AG08395 (cell line): ENCODE measurements at regions not wholly inside any gene's neighbourhood (a gene's known extent, or its start where the extent isn't known, plus 50 kb on each side); places are given as distances from the start of the nearest gene placed in this dataset.

ENCODE experiments used
- DNase-seq: peaks from one replicate; pipeline ENCODE4 v3.0.0; 2012; ENCODE audit warnings: mixed read lengths, low spot score

DNA sequence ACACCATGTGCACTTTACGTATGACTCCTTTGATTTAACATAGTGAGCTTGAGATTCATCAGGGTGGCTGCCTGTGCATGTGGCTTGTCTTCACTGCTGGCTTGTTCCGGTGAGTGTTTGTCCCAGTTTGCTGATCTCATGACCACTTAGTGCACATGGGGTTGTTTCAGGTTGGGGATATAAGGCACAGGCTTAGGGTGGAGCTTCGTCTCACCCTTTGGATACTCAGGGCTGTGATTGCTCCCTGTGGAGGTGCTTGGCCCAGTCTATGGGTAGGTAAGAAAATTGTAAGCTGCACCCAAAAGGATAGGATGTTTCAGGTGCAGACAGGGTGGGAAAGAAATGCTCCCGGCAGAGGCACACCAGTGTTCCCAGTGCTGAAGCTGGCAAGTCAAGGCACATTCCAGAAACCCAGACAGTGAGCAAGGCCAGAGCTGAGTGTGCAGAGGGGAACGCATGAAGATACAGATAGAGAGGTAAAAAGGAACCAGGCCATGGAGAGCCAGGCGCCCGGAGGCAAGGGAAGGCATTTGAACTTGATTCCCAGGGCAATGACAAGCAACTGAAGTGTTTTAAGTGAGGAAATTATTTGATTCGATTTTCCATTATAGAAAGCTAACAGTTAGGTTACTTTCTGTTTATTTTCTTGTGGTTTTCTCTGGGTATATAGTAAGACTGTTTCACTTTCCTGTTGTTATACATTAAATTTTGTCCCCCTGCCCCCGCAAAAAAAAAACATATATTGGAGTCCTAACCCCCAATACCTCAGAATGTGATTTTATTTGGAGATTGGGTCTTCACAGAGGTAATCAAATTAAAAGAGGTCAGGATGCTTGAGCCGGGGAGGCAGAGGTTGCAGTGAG, 289.8 kb upstream of the KLF6 start:
- DNase-seq = no peak

DNA sequence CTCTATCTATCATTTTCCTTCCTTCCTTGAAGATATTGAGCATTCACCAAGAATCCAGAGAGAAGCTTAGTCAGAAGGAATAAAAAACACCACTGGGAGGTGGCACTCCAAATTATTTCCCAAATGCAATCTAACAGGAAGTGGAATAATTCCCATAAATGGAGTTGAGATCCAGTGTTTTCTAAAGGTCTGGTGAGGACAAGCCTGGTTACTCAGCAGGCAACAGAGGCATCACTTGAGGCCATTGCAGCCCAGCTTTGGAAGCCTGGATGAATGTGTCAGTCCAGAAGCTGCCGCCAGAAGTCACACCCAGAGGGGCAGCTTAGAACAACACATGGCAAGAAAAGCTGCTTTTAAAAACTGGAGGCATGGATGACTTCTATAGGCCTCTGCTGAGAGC, 288.9 kb upstream of the KLF6 start:
- peak; percentile 79 for DNase-seq

DNA sequence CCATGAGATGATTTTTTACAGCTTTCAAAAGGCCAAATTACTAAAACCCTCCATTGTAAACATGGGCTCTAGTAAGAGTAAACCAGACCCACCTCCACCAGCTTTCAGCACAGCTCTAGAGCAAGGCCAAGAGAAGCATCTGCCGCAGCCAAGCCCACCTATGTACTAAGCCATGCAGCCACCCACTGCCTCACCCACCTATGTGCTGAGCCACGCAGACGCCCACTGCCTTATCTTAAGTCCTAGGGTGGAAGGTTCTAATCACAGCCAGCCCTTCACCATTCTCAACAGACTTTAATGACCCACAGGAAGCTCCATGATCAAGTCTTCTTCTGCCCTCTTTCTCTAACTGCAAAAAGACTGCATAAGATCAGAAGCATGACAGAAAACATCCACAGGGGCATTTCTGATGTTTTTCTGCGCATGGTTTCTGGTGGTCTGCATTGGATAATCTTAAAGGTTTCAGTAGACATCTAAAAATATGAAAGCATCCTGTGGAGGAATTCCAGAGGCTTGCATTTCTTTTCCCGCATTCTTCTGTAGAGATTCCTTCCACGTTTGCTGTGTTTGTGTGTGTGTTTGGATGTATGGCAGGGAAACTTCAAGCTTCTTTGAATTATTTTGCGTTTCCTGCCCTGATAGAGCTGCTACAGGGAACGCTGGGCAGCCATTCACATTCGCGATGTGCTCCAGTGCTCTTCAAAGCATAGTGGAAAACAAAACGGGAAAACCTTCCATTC, 286.1 kb upstream of the KLF6 start:
- DNase-seq = no peak

DNA sequence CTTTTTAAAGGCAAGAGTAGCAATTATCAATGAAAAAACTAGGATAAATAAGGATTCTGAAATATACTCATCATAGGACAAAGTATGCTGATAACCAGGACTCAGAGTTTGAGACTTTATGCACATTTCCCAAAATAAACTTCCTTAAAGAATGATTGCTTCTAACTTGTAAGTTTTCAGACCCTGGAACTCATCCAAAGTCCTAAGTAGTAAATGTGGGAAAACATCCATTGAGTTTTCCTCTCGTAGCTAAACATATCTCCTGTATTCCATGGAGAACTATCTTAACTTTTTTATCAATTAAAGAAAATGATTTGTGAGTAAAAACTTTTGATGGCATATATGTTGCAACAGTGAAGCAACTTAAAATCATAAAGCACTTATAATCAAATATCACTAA, 285.2 kb upstream of the KLF6 start:
- no peak for DNase-seq

DNA sequence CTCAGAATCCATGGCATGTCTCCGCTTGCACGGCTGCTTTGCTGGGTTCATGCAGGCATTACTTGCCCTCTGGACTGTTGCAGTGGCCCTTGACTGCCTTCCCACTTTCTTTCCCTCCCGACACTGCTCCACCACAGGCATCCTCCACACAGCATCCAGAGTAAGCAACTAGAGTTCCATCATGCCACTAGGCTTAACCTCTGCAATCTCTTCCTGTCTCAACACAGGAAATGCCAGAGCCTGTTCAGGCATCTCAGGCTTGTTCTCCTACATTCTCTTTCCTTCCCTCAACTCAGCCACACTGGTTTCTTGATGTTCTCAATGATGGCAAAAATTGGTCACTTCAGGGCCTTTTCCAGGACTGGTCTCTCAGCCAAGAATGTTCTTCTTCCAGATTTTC, 284.5 kb upstream of the KLF6 start:
- DNase-seq = peak; percentile 57

DNA sequence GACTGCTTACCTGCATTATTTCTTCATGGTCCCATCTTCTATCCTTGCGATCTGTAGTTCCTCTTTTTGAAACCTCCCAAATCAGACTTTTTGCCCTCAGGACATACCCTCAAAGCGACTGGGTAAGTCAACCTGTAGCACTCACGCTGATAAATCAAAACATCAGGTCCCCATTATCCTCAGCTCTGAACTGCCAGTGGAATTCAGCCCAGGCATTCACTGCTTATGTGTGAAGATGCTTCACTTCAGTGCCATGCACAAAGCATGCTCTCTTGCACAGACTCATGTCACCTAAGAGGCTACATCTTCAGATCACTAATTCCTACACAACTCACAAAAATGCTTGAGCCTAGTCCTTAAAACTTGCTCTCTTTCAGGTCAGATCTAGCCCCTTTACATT, 283.6 kb upstream of the KLF6 start:
- no peak for DNase-seq

DNA sequence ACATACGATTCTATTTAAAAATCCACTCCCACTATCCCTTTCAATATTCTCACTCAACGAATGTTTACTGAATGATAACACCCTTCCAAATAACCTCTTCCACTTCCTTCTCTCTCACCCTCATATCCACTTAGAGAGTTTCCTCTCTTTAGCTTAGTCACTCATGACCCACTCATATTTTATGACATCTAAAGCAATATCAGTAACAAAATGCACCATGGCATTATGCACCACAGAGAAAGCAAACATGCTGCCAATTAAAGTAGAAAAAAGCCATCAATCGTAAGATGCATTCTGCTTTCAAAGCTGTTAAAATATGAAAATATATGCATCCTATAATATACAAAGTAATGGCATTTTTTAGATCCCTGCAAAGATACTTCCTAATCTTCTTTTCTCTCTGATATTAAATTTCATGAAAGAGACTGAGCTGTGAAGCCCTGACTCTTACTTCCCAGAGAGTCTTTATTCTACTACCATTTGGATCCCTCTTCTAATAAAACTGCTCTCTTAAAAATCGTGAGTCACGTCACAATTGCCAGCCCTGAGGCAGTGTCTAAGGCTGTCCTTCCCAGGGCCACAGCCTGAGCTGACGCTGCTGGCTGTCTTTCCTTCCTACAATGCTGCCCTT, 283.0 kb upstream of the KLF6 start:
- no peak for DNase-seq

DNA sequence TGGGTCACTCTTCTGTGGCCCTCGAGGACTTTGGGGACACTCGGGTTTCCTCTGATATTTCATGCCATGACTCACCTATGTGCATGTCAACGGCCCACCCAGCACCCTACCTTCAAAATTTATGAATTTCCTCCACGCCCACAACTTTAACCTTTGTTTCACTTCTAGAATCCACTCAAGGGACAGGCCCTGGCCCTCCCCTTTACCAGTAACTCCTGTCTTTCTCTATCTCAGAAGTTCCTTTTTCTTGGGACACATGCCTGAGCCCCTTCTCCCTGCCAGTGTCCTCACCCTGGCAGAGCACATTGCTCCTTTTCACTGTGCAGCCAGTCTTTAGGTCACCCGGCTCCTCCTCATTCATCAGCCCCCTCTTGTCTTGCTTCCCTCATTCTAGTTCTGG, 282.5 kb upstream of the KLF6 start:
- DNase-seq = no peak

DNA sequence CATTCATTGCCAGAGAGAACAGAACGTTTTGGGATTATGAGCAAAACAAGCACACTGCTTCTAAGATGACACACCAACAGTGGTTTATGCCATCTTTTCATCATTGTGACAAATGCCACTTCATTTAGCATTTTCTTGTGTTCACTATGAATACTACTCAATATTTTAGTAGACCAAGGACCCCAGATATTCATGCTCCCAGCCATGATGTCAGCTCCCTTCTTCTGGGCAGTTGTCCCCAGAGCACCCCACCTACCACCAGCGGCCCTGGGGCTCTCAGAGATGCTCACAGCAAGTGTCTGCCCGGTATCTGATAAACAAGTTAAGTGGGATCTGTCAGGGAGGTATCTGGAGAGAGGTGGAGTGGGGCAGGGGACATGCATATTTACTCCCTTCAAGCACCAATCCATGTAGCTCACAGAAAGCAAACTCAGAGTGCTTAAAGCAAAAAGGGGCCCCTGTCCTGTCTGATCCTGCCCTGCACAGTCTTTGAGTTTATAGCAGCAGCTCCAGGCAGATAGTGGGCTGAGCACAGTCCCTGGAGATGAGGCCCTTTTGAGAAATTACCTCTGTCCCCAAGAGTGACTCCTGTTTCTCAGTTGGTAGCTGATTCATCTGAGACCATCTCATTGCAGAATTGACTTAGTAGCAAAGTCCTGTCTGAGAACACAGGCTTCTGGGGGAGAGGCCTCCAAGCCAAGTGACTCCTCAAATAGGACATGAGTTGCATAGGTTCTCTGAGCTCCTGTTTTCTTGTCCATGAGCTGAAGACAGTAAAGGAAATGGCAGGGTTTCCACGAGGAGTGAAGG, 281.8 kb upstream of the KLF6 start:
- no peak for DNase-seq

DNA sequence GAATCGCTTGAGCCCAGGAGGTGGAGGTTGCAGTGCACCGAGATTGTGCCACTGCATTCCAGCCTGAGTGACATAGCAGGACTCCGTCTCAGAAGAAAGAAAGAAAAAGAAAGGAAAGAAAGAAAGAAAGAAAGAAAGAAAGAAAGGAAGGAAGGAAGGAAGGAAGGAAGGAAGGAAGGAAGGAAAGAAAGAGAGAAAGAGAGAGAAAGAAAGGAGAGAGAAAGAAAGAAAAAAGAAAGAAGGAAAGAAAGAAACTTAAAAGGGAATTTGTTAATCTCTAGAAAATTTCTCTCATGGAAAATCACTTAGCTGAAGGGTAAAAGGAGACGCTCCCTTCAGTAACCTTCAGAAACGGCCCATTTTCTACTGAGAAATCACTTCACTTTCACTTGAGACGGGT, 279.5 kb upstream of the KLF6 start:
- no peak for DNase-seq

DNA sequence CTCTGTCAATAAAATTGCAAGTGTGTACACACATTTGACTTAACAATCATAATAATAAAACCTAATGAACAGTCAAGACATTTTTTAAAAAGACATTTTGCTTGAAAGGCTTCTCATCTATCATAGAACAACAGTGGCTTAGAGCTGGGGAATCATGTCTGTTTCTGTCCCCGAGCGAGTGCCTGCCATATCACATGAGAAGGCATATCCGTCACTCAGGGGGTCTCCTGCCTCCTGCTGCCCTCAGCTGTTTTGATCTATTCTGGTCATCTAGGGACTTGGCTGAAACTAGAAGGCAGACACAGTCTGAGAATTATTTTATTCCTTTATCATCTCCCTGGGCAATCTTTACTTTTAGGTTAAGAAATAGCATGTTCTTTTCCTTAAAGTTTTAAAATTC, 278.7 kb upstream of the KLF6 start:
- DNase-seq = no peak

DNA sequence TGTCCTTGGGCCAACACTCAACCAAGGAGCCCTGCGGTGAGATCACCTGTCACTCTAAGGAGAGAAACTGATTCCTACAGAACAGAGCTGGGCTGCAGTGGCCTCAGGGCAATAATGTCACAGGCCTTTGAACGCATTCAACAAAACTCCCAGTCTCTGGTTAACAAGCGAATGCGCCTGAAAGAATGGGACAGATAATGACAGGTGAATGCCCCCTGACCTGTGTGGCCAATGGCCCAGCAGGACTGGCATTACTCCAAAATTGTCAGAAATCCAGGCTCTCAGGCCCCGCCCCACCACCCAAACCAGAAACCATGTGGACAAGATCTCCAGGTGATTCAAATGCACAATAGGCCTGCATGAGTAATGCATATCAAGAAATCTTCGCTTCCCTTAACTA, 277.7 kb upstream of the KLF6 start:
- no peak for DNase-seq

DNA sequence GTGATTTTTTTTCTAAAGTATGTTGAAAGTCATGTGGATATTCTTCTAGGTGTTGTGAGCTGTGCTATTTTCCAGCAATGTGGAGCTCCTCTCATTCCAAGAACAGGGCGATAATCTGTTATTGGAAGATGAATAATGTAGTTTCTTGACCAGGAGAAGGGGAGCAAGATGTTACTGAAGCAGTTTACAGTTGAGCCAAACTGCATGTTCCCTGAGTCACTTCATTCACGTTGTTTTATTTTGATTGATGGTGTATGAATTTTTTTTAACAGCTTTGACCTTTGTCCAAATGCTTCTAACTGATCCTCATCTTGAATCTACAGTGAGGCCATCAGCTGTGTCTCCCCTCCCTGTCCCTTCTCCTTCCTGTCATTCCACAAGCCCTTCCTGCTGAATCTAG, 277.1 kb upstream of the KLF6 start:
- no peak for DNase-seq

DNA sequence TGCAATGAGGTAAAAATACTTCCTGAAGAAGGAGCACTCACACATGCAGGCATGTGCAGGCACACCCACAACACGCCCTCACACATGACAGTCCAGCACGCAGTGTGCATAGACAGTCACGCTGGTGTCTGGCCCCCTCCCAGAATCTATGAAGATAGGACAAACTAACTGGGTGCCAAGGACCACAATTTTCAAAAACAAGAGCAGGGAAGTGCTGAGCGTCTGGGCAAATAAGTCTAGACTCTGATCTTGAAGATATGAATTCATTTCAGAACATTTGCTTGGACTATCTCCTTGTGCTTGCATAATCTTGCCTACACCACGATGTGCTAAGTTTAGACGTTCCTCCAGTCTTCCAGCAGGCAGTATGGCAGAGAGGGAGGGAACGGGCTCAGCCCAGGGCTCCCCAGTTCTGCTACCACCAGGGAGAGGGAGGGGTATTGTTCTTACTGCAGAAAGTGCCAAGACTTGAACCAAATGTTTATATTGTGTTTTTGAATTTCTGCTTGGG, 276.5 kb upstream of the KLF6 start:
- DNase-seq = no peak

DNA sequence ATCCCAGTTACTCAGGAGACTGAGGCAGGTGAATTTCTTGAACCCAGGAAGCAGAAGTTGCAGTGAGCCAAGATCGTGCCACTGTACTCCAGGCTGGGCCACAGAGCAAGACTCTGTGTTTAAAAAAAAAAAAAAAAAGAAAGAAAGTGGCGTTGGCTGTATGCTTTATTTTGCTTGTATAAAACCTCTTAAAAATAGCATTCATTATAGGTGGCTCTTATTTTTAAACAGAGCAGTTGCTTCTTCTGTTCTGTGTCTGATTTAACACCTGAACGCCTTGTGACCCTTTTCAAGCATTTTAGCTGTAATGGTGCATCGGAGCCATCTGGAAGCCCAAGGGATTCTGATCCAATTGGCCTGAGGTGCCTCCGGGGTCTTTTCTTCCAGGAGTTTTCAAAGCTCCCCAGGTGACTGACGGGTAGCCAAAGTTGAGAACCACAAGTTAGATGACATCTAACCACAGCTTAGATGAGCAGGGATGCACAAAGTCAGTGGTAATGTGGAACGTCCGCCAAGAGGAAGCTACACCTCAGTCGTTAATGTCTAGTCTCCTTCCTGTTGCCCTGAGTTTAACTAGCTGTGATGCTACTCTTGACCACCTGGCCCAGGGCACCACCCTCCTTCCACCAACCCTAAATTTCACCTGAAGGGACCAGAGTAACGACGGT, 274.6 kb upstream of the KLF6 start:
- DNase-seq = no peak

DNA sequence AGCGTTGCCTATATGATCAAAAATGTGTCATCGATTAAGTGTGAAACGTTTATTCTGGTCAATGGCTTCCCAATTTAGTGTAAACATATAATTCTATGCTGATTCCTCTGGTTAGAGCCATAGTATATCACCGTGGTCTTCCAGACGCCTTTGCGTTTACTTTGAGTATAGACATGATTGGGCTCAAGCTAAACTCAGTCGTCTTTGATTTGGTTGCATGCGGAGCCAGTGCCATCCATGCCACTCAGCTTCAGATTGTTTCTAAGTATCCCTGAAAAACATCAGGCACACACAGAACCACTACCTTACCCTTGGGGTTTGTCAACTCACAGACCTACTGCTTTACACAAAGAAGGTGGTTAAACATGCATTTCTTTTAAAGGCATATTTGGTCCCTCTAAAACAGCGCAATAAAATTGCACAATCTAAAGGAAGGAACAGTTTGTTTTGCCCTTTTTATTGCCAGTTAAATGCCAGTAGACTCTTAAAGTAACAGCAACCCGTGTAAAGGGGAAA, 273.6 kb upstream of the KLF6 start:
- no peak for DNase-seq

DNA sequence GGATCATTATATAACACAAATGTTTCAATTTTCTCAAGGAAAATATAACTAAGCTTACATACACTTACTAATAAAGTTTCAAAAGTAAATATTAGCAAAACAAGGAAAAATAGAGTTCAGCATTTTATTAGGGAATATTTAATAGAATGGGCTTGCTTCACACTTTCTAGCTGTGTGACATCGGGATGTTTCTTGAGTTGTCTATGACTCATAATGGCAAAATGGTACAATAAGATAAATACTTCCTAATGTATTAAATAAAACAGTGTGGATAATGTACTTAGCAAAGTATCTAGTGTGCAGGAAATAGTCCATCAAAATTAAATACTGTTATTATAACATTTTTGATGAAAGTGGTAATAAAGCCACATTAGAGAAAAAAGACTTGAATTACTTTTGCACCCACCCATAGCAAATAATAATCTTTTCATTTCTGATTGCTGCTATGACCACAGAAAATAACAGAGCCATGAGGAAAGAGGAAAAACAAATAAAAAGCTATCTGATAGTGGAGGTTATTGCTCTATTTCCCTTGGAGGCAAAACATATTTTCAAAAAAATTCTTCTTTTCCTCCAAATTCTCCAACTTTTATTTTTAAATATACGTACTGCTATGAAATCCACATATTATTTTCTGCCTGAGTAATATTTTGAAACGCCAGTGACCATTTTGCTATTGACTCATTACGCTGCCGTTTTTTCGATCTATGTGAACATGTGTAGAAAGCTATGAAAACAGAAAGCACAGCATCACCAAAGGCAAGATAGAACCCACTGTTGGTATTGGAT, 272.9 kb upstream of the KLF6 start:
- DNase-seq = no peak

DNA sequence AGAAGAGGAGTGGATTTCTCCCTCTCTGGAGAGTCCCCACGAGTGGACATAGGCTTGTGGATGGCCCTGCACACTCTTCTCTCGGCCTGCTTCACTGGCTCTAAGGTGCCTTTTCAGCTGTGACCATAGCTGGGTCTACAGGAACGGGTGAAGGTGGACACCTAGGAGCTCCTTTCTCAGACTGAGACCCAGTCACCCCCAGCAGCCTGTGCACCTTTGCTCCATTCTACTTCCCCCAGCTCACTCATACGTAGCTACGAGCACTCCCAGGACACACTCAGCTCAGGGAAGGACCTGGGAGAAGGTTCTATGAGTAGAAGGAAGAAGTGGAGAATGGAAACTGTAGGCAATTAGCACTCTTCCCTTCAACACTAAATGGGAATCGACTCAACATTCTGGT, 272.0 kb upstream of the KLF6 start:
- no peak for DNase-seq

DNA sequence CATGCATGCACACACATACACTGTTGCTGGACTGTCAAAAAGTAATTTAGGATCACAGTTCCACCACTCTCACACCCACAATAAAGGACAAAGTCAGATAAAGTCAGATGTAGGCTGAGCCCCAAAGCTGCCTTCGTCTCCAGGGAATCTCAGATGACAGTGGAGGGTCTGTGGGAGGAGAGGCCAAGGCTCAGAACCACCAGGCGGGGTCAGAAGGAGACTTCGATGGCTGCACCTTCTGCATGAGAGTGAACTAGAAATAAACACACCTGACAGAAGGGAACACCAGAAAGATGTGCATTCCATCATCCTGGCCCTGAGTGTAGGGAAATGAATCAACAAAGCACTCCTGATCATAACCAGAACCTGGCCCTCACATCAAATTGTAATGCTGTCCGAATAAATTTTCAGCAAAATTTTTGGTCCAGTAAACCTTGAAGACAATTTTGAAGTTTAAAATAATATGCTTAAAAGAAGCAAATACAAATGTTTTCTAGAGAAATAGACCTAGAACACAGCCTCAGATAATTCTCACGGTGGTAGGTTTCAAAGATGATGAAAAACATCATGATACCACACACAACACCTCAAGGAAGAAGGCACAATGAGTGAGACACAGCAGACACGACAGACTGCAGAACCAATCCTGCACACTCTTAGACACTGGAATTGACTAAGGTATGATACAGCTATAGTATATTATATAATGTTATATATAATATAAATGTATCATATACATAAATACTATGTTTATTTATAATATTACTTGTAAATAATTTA, 269.8 kb upstream of the KLF6 start:
- no peak for DNase-seq

DNA sequence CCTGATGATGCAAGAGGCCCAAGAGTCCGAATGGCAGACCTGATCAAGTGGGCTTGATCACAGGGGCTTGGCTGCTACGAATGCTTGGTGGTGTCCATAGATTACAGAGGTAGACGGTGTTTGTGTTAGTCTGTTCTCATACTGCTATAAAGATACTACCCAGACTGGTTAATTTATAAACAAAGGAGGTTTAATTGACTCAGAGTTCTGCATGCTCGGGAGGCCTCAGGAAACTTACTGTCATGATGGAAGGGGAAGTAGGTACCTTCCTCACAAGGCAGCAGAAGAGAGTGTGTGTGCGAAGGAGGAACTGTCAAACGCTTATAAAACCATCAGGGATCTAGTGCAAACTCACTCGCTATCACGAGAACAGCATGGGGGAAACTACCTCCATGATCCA, 268.9 kb upstream of the KLF6 start:
- no peak for DNase-seq
